Body of pancreas (tissue), 4 donors: ENCODE measurements at regions not wholly inside any gene's neighbourhood (a gene's known extent, or its start where the extent isn't known, plus 50 kb on each side); places are given as distances from the start of the nearest gene placed in this dataset.

Experiments
- CTCF ChIP-seq, 7 experiments: fragments of 450-650 bp in 4 of 7; fragments of 200-600 bp in 3 of 7; sonication (generic) in 3 of 7; IDR thresholded peaks; one replicate each; pipeline ENCODE4 v1.5.1; 2016 to 2019; ENCODE audit warnings: antibody characterized with exemption in 7 of 7
- POLR2A ChIP-seq, 3 donors: fragments of 450-650 bp; IDR thresholded peaks; one replicate each; pipeline ENCODE4 v1.6.1; 2016; ENCODE audit warnings: antibody characterized with exemption in 3 of 3, mild to moderate bottlenecking in 2 of 3

- TF ChIP-seq CTCF (IDR thresholded peaks at IDR 0.05) (no peak), POLR2A (IDR thresholded peaks at IDR 0.05) (no peak)
These were observed 199.7 kb upstream of the SLC14A2 start for GRCh38 chr18:45415614-45416013.
